ENCODE measurements at regions not wholly inside any gene's neighbourhood (a gene's known extent, or its start where the extent isn't known, plus 50 kb on each side); places are given as distances from the start of the nearest gene placed in this dataset.
"Not testable (repeated sequence)": the region's sequence is repeated elsewhere in the genome, so short reads cannot be mapped to it uniquely, and the experiment has no call there.

DNA sequence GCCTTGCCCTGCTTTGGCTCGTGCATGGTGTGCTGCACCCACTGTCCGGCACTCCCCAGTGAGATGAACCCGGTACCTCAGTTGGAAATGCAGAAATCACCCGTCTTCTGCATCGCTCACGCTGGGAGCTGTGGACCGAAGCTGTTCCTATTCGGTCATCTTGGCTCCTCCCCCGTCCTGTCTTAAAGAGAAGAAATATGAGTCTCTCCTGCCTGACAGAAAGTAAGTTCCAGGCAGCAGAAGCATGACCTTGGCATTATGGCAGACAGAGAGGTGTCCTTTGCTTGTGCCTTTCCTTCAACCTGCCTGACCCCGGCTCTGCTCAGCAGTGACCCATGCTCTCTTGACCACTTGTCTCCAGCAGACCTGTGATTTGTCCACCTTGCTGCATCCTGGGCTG lies 62.5 kb upstream of the CYP1B1 start:
- intact Hi-C loops (cut with DNase I): no loop called here
- Histone ChIP-seq H3K4me1 (no peaks in the 10 kb centered on the region), H3K9me3 (no peaks in the 10 kb centered on the region)

DNA sequence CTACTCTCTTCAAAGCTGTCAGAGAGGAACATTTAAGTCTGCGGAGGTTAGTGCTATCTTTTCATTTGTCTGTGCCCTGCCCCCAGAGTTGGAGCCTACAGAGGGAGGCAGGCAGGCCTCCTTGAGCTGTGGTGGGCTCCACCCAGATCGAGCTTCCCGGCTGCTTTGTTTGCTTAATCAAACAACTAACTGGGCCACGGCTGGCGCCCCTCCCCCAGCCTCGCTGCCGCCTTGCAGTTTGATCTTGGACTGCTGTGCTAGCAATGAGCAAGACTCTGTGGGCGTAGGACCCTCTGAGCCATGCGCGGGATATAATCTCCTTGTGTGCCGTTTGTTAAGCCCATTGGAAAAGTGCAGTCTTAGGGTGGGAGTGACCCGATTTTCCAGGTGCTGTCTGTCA lies 62.0 kb upstream of the CYP1B1 start:
- intact Hi-C loops (cut with DNase I); H3K27ac ChIP-seq; DNase-seq; H3K4me1 ChIP-seq; ATAC-seq; H3K9me3 ChIP-seq; H3K27me3 ChIP-seq; H3K4me3 ChIP-seq; H3K36me3 ChIP-seq (replicated peaks in 1 of 2; ENCODE audit: insufficient read depth in 1 of 2, low read depth in 2 of 2): not testable (repeated sequence)
- 83 to 87% methylated on average over 9 to 12 of the region's 12 CpGs for WGBS, 2 donors

More for the DNA sequence above, 62.5 kb upstream of the CYP1B1 start:
- no peak for ATAC-seq
- no peak for TF ChIP-seq POLR2A (IDR thresholded peaks at IDR 0.05)
- TF ChIP-seq, protein P1, sequence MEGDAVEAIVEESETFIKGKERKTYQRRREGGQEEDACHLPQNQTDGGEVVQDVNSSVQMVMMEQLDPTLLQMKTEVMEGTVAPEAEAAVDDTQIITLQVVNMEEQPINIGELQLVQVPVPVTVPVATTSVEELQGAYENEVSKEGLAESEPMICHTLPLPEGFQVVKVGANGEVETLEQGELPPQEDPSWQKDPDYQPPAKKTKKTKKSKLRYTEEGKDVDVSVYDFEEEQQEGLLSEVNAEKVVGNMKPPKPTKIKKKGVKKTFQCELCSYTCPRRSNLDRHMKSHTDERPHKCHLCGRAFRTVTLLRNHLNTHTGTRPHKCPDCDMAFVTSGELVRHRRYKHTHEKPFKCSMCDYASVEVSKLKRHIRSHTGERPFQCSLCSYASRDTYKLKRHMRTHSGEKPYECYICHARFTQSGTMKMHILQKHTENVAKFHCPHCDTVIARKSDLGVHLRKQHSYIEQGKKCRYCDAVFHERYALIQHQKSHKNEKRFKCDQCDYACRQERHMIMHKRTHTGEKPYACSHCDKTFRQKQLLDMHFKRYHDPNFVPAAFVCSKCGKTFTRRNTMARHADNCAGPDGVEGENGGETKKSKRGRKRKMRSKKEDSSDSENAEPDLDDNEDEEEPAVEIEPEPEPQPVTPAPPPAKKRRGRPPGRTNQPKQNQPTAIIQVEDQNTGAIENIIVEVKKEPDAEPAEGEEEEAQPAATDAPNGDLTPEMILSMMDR (IDR thresholded peaks at IDR 0.05): no peak
- no peak for DNase-seq
- 87 to 91% methylated on average over 10 of the region's 10 CpGs for WGBS, 2 donors
- Histone ChIP-seq H3K27me3 (no peaks in the 10 kb centered on the region), H3K4me3 (no peak overlapping the region), H3K27ac (no peak overlapping the region), H3K36me3 (replicated peaks in 1 of 2; ENCODE audit: insufficient read depth in 1 of 2, low read depth in 2 of 2) (no peaks in the 10 kb centered on the region)

- peaks cover 0 to 5% (median 0%) of the 10 kb centered on the region in 3 donors for H3K9me3 ChIP-seq
- no peak overlapping the region for H3K4me3 ChIP-seq
- intact Hi-C loops (cut with DNase I): no loop called here
- TF ChIP-seq, protein P1 (IDR thresholded peaks at IDR 0.05): no peak
- no peak for TF ChIP-seq POLR2A (IDR thresholded peaks at IDR 0.05)
- no peaks in the 10 kb centered on the region for H3K36me3 ChIP-seq (replicated peaks in 1 of 2; ENCODE audit: insufficient read depth in 1 of 2, low read depth in 2 of 2)
- no peaks in the 10 kb centered on the region for H3K27me3 ChIP-seq
- 70 to 92% methylated on average over 2 of the region's 2 CpGs for WGBS, 2 donors
- H3K4me1 ChIP-seq: no peaks in the 10 kb centered on the region
- ATAC-seq (no peak), DNase-seq (no peak)
- H3K27ac ChIP-seq: no peak overlapping the region
Measured at GRCh38 chr2:38131676-38132075, 55.7 kb upstream of the CYP1B1 start.

- Histone ChIP-seq H3K27ac (peak overlapping the region in 1 of 4 donors; percentile 55), H3K9me3 (peaks cover 0 to 8% (median 0%) of the 10 kb centered on the region in 3 donors), H3K36me3 (replicated peaks in 1 of 2; ENCODE audit: insufficient read depth in 1 of 2, low read depth in 2 of 2) (no peaks in the 10 kb centered on the region), H3K27me3 (no peaks in the 10 kb centered on the region), H3K4me1 (no peaks in the 10 kb centered on the region), H3K4me3 (no peak overlapping the region)
- WGBS, 2 donors: 56 to 74% methylated on average over 3 of the region's 3 CpGs
- ATAC-seq (no peak), DNase-seq (no peak)
- TF ChIP-seq POLR2A (IDR thresholded peaks at IDR 0.05): no peak
- TF ChIP-seq, protein P1 (IDR thresholded peaks at IDR 0.05): no peak
- intact Hi-C loops (cut with DNase I): no loop called here
Measured at GRCh38 chr2:38130876-38131275, 54.9 kb upstream of the CYP1B1 start.

DNA sequence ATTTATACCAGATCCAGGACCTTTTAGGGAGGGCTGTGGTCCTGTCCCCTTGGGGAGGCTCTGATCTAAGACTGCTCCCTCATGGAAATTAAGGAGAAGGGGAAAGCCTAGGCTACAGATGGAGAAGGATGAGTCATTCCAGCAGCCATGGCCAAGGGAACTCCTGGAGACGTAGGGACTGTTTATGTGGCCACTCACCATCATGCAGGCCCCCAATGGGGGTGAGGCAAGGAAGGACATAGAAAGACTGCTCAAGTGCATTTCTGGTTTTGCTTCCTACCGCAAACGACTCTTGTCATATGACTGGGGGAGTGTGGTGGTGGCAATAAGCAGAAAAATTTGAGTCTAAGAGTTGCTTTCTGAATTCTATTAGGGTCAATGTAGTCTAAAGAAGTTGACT lies 54.0 kb upstream of the CYP1B1 start:
- 75 to 78% methylated on average over 3 of the region's 3 CpGs for WGBS, 2 donors
- H3K27me3 ChIP-seq: no peaks in the 10 kb centered on the region
- ATAC-seq: no peak
- intact Hi-C loops (cut with DNase I): loop anchor here (10.0 kb wide), 1 partner anchor 135 kb away; no protein-coding TSS in a partner anchor
- peak in 1 of 4 donors; percentile 46 for DNase-seq
- H3K36me3 ChIP-seq (replicated peaks in 1 of 2; ENCODE audit: insufficient read depth in 1 of 2, low read depth in 2 of 2): no peaks in the 10 kb centered on the region
- TF ChIP-seq, protein P1 (IDR thresholded peaks at IDR 0.05): no peak
- TF ChIP-seq POLR2A (IDR thresholded peaks at IDR 0.05): no peak
- no peak overlapping the region for H3K4me3 ChIP-seq
- H3K9me3 ChIP-seq: peaks cover 0 to 8% (median 0%) of the 10 kb centered on the region in 3 donors
- no peaks in the 10 kb centered on the region for H3K4me1 ChIP-seq
- peak overlapping the region in 1 of 4 donors; percentile 55 for H3K27ac ChIP-seq
